ENCODE measurements at regions not wholly inside any gene's neighbourhood (a gene's known extent, or its start where the extent isn't known, plus 50 kb on each side); places are given as distances from the start of the nearest gene placed in this dataset.

DNA sequence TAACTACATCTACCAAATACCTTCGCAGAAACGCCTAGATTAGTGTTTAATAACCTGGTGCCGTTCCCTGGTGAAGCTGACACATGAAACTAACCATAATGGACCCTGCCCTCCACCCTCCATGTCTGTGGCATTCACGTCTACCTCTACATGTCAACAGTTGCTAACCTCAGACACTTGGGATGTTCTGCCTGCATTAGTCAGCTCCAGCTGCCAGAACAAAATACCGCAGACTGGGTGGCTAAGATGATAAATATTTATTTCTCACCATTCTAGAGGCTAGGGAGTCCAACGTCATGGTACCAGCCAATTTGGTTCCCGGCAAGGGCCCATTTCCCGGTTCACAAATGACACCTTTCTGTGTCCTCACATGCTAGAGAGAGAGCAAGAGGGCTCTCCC, 118.5 kb upstream of the CHST15 start:
- TF ChIP-seq ZNF274 (IDR thresholded peaks at IDR 0.05; ENCODE audit: insufficient read depth, insufficient read length) = no peak
- TF ChIP-seq, protein P1, sequence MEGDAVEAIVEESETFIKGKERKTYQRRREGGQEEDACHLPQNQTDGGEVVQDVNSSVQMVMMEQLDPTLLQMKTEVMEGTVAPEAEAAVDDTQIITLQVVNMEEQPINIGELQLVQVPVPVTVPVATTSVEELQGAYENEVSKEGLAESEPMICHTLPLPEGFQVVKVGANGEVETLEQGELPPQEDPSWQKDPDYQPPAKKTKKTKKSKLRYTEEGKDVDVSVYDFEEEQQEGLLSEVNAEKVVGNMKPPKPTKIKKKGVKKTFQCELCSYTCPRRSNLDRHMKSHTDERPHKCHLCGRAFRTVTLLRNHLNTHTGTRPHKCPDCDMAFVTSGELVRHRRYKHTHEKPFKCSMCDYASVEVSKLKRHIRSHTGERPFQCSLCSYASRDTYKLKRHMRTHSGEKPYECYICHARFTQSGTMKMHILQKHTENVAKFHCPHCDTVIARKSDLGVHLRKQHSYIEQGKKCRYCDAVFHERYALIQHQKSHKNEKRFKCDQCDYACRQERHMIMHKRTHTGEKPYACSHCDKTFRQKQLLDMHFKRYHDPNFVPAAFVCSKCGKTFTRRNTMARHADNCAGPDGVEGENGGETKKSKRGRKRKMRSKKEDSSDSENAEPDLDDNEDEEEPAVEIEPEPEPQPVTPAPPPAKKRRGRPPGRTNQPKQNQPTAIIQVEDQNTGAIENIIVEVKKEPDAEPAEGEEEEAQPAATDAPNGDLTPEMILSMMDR (IDR thresholded peaks at IDR 0.05 in 2 of 3, conservative IDR thresholded peaks at IDR 0.05 in 1 of 3; ENCODE audit: control insufficient read depth in 2 of 3, extremely low read depth in 1 of 3, insufficient read depth in 1 of 3, low read depth in 3 of 3, low read length in 3 of 3) = no peak

Data from GM12878 (cell line).